HEK293 (cell line): ENCODE measurements at regions not wholly inside any gene's neighbourhood (a gene's known extent, or its start where the extent isn't known, plus 50 kb on each side); places are given as distances from the start of the nearest gene placed in this dataset.

Source experiments
- CTCF ChIA-PET: fragments of 350-600 bp; formaldehyde crosslinking; extraction: SDS; loops from one replicate; lab custom pipeline; 2021; ENCODE audit warnings: antibody characterized with exemption; lab: Yijun Ruan, JAX
- POLR2A ChIA-PET: fragments of 300-600 bp; formaldehyde crosslinking; extraction: SDS; loops from one replicate; lab custom pipeline; 2020; ENCODE audit warnings: antibody characterized with exemption, inconsistent platforms; lab: Yijun Ruan, JAX
- H3K27ac ChIP-seq: fragments of 200-500 bp; sonication (Bioruptor generic); 2 replicates; pipeline ENCODE4 v1.5.1; 2014; ENCODE audit warnings: low read depth, low read length, control low read depth, inconsistent platforms; ENCODE audit errors: extremely low read depth
- H3K36me3 ChIP-seq, 2 experiments: fragments of 200-500 bp in 1 of 2; sonication (Bioruptor generic) in 1 of 2; 1 replicate in 1 of 2; 2 replicates in 1 of 2; pipeline ENCODE4 v1.5.1; 2014 to 2017; ENCODE audit warnings: inconsistent platforms in 2 of 2, low read length in 2 of 2; ENCODE audit not compliant: control insufficient read depth in 2 of 2, insufficient read depth in 1 of 2
- H3K4me1 ChIP-seq: fragments of 200-500 bp; sonication (Bioruptor generic); 2 replicates; pipeline ENCODE4 v1.5.1; 2014; ENCODE audit warnings: mild to moderate bottlenecking, low read length, inconsistent platforms; ENCODE audit not compliant: control insufficient read depth, insufficient read depth
- H3K4me3 ChIP-seq: 2 replicates; pipeline ENCODE4 v1.5.1; 2011; ENCODE audit warnings: low read depth, mild to moderate bottlenecking, control low read depth, low read length, moderate library complexity
- H3K9me3 ChIP-seq: fragments of 200-500 bp; sonication (Bioruptor generic); 2 replicates; pipeline ENCODE4 v1.5.1; 2014; ENCODE audit warnings: low read depth, low read length, inconsistent platforms; ENCODE audit not compliant: control insufficient read depth, insufficient read depth
- IKZF3 ChIP-seq: fragments of 450-650 bp; IDR thresholded peaks from 2 replicates; pipeline ENCODE4 v1.5.0; 2018; ENCODE audit warnings: missing biosample characterization, mild to moderate bottlenecking, missing genetic modification characterization, moderate library complexity
- KLF16 ChIP-seq: fragments of 450-650 bp; formaldehyde crosslinking; IDR thresholded peaks from 2 replicates; pipeline ENCODE4 v1.5.1; 2017; ENCODE audit warnings: missing biosample characterization, missing genetic modification characterization
- KLF8 ChIP-seq: fragments of 450-650 bp; formaldehyde crosslinking; IDR thresholded peaks from 2 replicates; pipeline ENCODE4 v1.5.1; 2016; ENCODE audit warnings: missing biosample characterization, missing genetic modification characterization
- SALL2 ChIP-seq: fragments of 450-650 bp; formaldehyde crosslinking; IDR thresholded peaks from 2 replicates; pipeline ENCODE4 v1.5.0; 2017; ENCODE audit warnings: missing biosample characterization, mild to moderate bottlenecking, missing genetic modification characterization, borderline replicate concordance
- SCRT1 ChIP-seq: fragments of 450-650 bp; formaldehyde crosslinking; IDR thresholded peaks from 2 replicates; pipeline ENCODE4 v1.5.1; 2016; ENCODE audit warnings: missing biosample characterization, missing genetic modification characterization, borderline replicate concordance
- SP3 ChIP-seq: fragments of 450-650 bp; formaldehyde crosslinking; IDR thresholded peaks from 2 replicates; pipeline ENCODE4 v1.5.1; 2016; ENCODE audit warnings: missing biosample characterization, missing genetic modification characterization
- ZNF16 ChIP-seq: fragments of 450-650 bp; formaldehyde crosslinking; IDR thresholded peaks from 2 replicates; pipeline ENCODE4 v1.5.1; 2016; ENCODE audit warnings: low read depth, missing biosample characterization, missing genetic modification characterization
- ZNF239 ChIP-seq: fragments of 450-650 bp; formaldehyde crosslinking; IDR thresholded peaks from 2 replicates; pipeline ENCODE4 v1.5.1; 2016; ENCODE audit warnings: missing biosample characterization, missing genetic modification characterization
- ZNF341 ChIP-seq: fragments of 450-650 bp; formaldehyde crosslinking; IDR thresholded peaks from 2 replicates; pipeline ENCODE4; 2016; ENCODE audit warnings: low read depth, missing biosample characterization, missing genetic modification characterization
- ZNF37A ChIP-seq: fragments of 450-650 bp; IDR thresholded peaks from 2 replicates; pipeline ENCODE4 v1.5.1; 2018; ENCODE audit warnings: missing biosample characterization, missing genetic modification characterization
- ZNF426 ChIP-seq: fragments of 450-650 bp; formaldehyde crosslinking; IDR thresholded peaks from 2 replicates; pipeline ENCODE4 v1.5.1; 2017; ENCODE audit warnings: missing biosample characterization, missing genetic modification characterization, mild to moderate bottlenecking, inconsistent platforms, moderate library complexity
- ZNF555 ChIP-seq: fragments of 450-650 bp; formaldehyde crosslinking; conservative IDR thresholded peaks from 2 replicates; pipeline ENCODE4 v1.5.1; 2017; ENCODE audit warnings: missing biosample characterization, mild to moderate bottlenecking, missing genetic modification characterization, inconsistent platforms
- ZNF571 ChIP-seq: fragments of 450-650 bp; formaldehyde crosslinking; IDR thresholded peaks from 2 replicates; pipeline ENCODE4 v1.5.0; 2017; ENCODE audit warnings: missing biosample characterization, missing genetic modification characterization
- ZNF600 ChIP-seq: fragments of 450-650 bp; formaldehyde crosslinking; IDR thresholded peaks from 2 replicates; pipeline ENCODE4 v1.5.1; 2016; ENCODE audit warnings: missing biosample characterization, missing genetic modification characterization
- ZNF623 ChIP-seq: fragments of 450-650 bp; formaldehyde crosslinking; IDR thresholded peaks from 2 replicates; pipeline ENCODE4 v1.5.1; 2016; ENCODE audit warnings: missing biosample characterization, missing genetic modification characterization
- ZNF624 ChIP-seq: fragments of 450-650 bp; formaldehyde crosslinking; IDR thresholded peaks from 2 replicates; pipeline ENCODE4 v1.5.1; 2017; ENCODE audit warnings: missing biosample characterization, missing genetic modification characterization
- ZNF658 ChIP-seq: fragments of 450-650 bp; formaldehyde crosslinking; IDR thresholded peaks from 2 replicates; pipeline ENCODE4; 2016; ENCODE audit warnings: missing biosample characterization, missing genetic modification characterization
- ZNF76 ChIP-seq: fragments of 450-650 bp; formaldehyde crosslinking; IDR thresholded peaks from 2 replicates; pipeline ENCODE4; 2016; ENCODE audit warnings: low read depth, missing biosample characterization, missing genetic modification characterization, borderline replicate concordance
- ZNF785 ChIP-seq: fragments of 450-650 bp; formaldehyde crosslinking; IDR thresholded peaks from 2 replicates; pipeline ENCODE4 v1.5.1; 2016; ENCODE audit warnings: missing biosample characterization, missing genetic modification characterization
- TF ChIP-seq, protein P1 (sequence below): fragments of 450-650 bp; formaldehyde crosslinking; IDR thresholded peaks from 2 replicates; pipeline ENCODE4 v1.5.1; 2016; ENCODE audit warnings: missing biosample characterization, missing genetic modification characterization
- TF ChIP-seq, protein P2 (sequence below): fragments of 450-650 bp; formaldehyde crosslinking; IDR thresholded peaks from 2 replicates; pipeline ENCODE4 v1.5.1; 2016; ENCODE audit warnings: missing biosample characterization, missing genetic modification characterization
- TF ChIP-seq, protein P3 (sequence below): fragments of 450-650 bp; formaldehyde crosslinking; IDR thresholded peaks from 2 replicates; pipeline ENCODE4 v1.5.1; 2016; ENCODE audit warnings: missing biosample characterization, missing genetic modification characterization
- TF ChIP-seq, protein P4 (sequence below): fragments of 450-650 bp; formaldehyde crosslinking; IDR thresholded peaks from 2 replicates; pipeline ENCODE4; 2016; ENCODE audit warnings: missing biosample characterization, missing genetic modification characterization
- TF ChIP-seq, protein P5 (sequence below): fragments of 450-650 bp; formaldehyde crosslinking; IDR thresholded peaks from 2 replicates; pipeline ENCODE4 v1.5.1; 2016; ENCODE audit warnings: missing biosample characterization, missing genetic modification characterization

DNA sequence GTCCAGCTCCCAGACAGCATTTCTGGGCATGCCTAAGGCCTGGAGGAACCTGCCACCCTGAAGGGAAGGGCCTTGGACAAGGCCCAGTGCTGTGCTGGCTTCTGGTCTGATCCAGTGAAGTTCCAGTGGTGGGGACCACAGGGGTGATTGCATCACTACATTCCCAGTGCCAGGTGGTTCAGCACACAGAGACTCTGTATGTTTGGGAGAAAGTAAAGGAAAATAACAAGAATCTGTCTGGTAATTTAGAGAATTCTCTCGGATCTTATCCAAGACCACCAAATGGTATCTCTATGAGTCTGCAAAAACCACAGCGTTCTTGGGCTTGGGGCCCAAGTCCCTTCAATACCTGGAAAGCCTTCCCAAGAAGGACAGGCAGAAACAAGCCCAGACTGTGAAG, 131.8 kb upstream of the MAD2L1 start:
- POLR2A ChIA-PET, result no interaction called here

DNA sequence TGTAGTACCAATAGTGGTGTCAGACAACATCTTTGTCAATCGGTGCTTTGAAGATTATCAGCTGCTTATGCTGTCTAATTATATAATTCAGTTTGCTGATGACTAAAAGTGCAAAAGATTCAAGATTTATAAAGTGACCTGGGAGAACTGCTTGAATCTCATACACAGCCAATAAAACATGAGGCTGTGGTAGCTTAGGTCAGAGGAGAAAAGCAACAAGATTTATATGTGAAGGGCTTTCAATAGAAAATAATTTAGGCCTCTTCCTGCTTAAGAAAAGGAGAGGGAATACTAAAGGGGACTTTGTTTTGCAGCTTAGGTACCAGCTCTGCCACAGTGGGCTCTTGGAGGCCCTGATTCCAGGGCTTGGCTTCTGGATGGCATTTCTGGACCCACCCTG, 111.0 kb upstream of the MAD2L1 start:
- Histone ChIP-seq H3K36me3 (no peaks in the 10 kb centered on the region), H3K4me3 (no peak overlapping the region), H3K9me3 (no peaks in the 10 kb centered on the region), H3K4me1 (no peaks in the 10 kb centered on the region), H3K27ac (no peak overlapping the region)
- ChIA-PET POLR2A (no interaction called here), CTCF (interaction anchor here (1.1 kb wide), 1 partner anchor 13 kb away, joined by 3 read pairs; no protein-coding TSS in a partner anchor)
- TF ChIP-seq ZNF16 (tag by site-specific recombination) (no peak), ZNF624 (tag by site-specific recombination) (no peak), SALL2 (tag by site-specific recombination) (no peak), ZNF600 (tag by site-specific recombination) (no peak), ZNF623 (tag by site-specific recombination) (no peak), KLF8 (no peak), KLF16 (tag by site-specific recombination) (no peak), SCRT1 (tag by site-specific recombination) (no peak)
- TF ChIP-seq, protein P1, sequence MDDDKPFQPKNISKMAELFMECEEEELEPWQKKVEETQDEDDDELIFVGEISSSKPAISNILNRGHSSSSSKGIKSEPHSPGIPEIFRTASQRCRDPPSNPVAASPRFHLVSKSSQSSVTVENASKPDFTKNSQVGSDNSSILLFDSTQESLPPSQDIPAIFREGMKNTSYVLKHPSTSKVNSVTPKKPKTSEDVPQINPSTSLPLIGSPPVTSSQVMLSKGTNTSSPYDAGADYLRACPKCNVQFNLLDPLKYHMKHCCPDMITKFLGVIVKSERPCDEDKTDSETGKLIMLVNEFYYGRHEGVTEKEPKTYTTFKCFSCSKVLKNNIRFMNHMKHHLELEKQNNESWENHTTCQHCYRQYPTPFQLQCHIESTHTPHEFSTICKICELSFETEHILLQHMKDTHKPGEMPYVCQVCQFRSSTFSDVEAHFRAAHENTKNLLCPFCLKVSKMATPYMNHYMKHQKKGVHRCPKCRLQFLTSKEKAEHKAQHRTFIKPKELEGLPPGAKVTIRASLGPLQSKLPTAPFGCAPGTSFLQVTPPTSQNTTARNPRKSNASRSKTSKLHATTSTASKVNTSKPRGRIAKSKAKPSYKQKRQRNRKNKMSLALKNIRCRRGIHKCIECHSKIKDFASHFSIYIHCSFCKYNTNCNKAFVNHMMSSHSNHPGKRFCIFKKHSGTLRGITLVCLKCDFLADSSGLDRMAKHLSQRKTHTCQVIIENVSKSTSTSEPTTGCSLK (tag by site-specific recombination), result no peak
- TF ChIP-seq, protein P2, sequence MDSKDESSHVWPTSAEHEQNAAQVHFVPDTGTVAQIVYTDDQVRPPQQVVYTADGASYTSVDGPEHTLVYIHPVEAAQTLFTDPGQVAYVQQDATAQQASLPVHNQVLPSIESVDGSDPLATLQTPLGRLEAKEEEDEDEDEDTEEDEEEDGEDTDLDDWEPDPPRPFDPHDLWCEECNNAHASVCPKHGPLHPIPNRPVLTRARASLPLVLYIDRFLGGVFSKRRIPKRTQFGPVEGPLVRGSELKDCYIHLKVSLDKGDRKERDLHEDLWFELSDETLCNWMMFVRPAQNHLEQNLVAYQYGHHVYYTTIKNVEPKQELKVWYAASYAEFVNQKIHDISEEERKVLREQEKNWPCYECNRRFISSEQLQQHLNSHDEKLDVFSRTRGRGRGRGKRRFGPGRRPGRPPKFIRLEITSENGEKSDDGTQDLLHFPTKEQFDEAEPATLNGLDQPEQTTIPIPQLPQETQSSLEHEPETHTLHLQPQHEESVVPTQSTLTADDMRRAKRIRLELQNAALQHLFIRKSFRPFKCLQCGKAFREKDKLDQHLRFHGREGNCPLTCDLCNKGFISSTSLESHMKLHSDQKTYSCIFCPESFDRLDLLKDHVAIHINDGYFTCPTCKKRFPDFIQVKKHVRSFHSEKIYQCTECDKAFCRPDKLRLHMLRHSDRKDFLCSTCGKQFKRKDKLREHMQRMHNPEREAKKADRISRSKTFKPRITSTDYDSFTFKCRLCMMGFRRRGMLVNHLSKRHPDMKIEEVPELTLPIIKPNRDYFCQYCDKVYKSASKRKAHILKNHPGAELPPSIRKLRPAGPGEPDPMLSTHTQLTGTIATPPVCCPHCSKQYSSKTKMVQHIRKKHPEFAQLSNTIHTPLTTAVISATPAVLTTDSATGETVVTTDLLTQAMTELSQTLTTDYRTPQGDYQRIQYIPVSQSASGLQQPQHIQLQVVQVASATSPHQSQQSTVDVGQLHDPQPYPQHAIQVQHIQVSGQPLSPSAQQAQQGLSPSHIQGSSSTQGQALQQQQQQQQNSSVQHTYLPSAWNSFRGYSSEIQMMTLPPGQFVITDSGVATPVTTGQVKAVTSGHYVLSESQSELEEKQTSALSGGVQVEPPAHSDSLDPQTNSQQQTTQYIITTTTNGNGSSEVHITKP (tag by site-specific recombination), result no peak

More for the DNA sequence above, 131.8 kb upstream of the MAD2L1 start:
- TF ChIP-seq, protein P3, sequence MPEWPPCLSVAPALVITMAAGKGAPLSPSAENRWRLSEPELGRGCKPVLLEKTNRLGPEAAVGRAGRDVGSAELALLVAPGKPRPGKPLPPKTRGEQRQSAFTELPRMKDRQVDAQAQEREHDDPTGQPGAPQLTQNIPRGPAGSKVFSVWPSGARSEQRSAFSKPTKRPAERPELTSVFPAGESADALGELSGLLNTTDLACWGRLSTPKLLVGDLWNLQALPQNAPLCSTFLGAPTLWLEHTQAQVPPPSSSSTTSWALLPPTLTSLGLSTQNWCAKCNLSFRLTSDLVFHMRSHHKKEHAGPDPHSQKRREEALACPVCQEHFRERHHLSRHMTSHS (tag by site-specific recombination), result no peak
- TF ChIP-seq ZNF426 (tag by site-specific recombination) (no peak), ZNF76 (tag by site-specific recombination) (no peak), ZNF239 (no peak), ZNF341 (no peak)
- Histone ChIP-seq H3K4me3 (no peak overlapping the region), H3K27ac (no peak overlapping the region), H3K4me1 (no peaks in the 10 kb centered on the region), H3K9me3 (no peaks in the 10 kb centered on the region), H3K36me3 (no peaks in the 10 kb centered on the region)
- CTCF ChIA-PET, result no interaction called here

DNA sequence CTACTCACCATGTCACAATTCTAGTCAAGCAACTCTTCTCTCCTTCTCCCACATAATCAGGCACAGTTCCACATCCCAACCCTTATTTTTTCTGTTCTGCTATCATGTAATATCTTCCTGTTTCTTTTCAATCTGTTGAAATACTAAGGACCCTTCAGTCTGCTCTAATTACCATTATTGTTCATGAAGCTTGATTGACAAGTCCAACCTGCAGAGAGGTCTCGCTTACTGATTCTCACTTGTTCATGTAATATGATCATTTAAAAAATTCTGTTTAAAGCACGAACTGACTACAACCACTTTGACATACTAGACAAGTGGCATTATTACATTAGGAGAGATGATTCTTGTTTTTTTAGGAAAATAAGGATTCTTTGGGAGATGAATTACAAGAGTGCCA, 108.6 kb upstream of the MAD2L1 start:
- Histone ChIP-seq H3K27ac (no peak overlapping the region), H3K4me1 (no peaks in the 10 kb centered on the region), H3K36me3 (no peaks in the 10 kb centered on the region), H3K4me3 (no peak overlapping the region), H3K9me3 (no peaks in the 10 kb centered on the region)
- ChIA-PET CTCF (no interaction called here), POLR2A (no interaction called here)
- no peak for TF ChIP-seq ZNF37A (tag by site-specific recombination)
- TF ChIP-seq IKZF3 (tag by site-specific recombination), result no peak
- no peak for TF ChIP-seq ZNF555 (tag by site-specific recombination)
- TF ChIP-seq, protein P4, sequence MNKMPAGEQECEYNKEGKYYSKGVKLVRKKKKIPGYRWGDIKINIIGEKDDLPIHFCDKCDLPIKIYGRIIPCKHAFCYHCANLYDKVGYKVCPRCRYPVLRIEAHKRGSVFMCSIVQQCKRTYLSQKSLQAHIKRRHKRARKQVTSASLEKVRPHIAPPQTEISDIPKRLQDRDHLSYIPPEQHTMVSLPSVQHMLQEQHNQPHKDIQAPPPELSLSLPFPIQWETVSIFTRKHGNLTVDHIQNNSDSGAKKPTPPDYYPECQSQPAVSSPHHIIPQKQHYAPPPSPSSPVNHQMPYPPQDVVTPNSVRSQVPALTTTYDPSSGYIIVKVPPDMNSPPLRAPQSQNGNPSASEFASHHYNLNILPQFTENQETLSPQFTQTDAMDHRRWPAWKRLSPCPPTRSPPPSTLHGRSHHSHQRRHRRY (tag by site-specific recombination), result no peak
- no peak for TF ChIP-seq SP3 (tag by site-specific recombination)
- no peak for TF ChIP-seq ZNF658 (tag by site-specific recombination)
- no peak for TF ChIP-seq ZNF785 (tag by site-specific recombination)
- no peak for TF ChIP-seq ZNF571 (tag by site-specific recombination)
- TF ChIP-seq, protein P5, sequence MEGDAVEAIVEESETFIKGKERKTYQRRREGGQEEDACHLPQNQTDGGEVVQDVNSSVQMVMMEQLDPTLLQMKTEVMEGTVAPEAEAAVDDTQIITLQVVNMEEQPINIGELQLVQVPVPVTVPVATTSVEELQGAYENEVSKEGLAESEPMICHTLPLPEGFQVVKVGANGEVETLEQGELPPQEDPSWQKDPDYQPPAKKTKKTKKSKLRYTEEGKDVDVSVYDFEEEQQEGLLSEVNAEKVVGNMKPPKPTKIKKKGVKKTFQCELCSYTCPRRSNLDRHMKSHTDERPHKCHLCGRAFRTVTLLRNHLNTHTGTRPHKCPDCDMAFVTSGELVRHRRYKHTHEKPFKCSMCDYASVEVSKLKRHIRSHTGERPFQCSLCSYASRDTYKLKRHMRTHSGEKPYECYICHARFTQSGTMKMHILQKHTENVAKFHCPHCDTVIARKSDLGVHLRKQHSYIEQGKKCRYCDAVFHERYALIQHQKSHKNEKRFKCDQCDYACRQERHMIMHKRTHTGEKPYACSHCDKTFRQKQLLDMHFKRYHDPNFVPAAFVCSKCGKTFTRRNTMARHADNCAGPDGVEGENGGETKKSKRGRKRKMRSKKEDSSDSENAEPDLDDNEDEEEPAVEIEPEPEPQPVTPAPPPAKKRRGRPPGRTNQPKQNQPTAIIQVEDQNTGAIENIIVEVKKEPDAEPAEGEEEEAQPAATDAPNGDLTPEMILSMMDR, result no peak
